Upper lobe of left lung (tissue), 6 donors: ENCODE measurements at regions not wholly inside any gene's neighbourhood (a gene's known extent, or its start where the extent isn't known, plus 50 kb on each side); places are given as distances from the start of the nearest gene placed in this dataset.

Source experiments
- ATAC-seq, 2 donors: fragments of 200-7000 bp; cut with Tn5 transposase; one replicate each; pipeline ENCODE4 v1.9.1; 2022; ENCODE audit warnings: mild to moderate bottlenecking in 2 of 2, moderate library complexity in 2 of 2; ENCODE audit not compliant: low FRiP score in 2 of 2
- DNase-seq, 2 donors: peaks; one replicate each; pipeline ENCODE4 v3.0.0-alpha.2; 2019 to 2020
- H3K27ac ChIP-seq, 4 donors: fragments of 200-600 bp; sonication (generic); one replicate each; pipeline ENCODE4 v1.5.1; 2016 to 2019
- H3K27me3 ChIP-seq, 4 donors: fragments of 200-600 bp; sonication (generic); one replicate each; pipeline ENCODE4 v1.5.1; 2017 to 2019
- H3K36me3 ChIP-seq, 4 donors: fragments of 200-600 bp; sonication (generic); one replicate each; pipeline ENCODE4 v1.5.1; 2016 to 2019
- H3K4me1 ChIP-seq, 4 donors: fragments of 200-600 bp; sonication (generic); one replicate each; pipeline ENCODE4 v1.5.1; 2018 to 2019
- H3K4me3 ChIP-seq, 4 donors: fragments of 200-600 bp; sonication (generic); one replicate each; pipeline ENCODE4 v1.5.1; 2017 to 2019; ENCODE audit warnings: mild to moderate bottlenecking in 2 of 4, moderate library complexity in 1 of 4
- H3K9me3 ChIP-seq, 4 donors: fragments of 200-600 bp; sonication (generic); one replicate each; pipeline ENCODE4 v1.5.1; 2018 to 2019
- EP300 ChIP-seq, 4 donors: sonication (generic); formaldehyde crosslinking; IDR thresholded peaks; one replicate each; pipeline ENCODE4 v1.5.1; 2017; ENCODE audit warnings: antibody characterized with exemption in 4 of 4, control low read depth in 2 of 4
- POLR2A ChIP-seq, 4 donors: fragments of 450-650 bp; IDR thresholded peaks; one replicate each; pipeline ENCODE4 v1.5.1; 2016 to 2017; ENCODE audit warnings: antibody characterized with exemption in 4 of 4, mild to moderate bottlenecking in 2 of 4
- POLR2AphosphoS5 ChIP-seq, 2 donors: sonication (generic); formaldehyde crosslinking; IDR thresholded peaks; one replicate each; pipeline ENCODE4 v1.5.1; 2017; ENCODE audit warnings: antibody characterized with exemption in 2 of 2
- WGBS, 2 donors: methylation state at CpG; one replicate each; pipeline ENCODE4 v1.1.5; 2017 to 2018; 5-methylcytosine and 5-hydroxymethylcytosine counted together
- TF ChIP-seq, protein P1 (sequence below), 6 experiments: fragments of 450-650 bp in 4 of 6; fragments of 200-600 bp in 2 of 6; sonication (generic) in 2 of 6; IDR thresholded peaks; one replicate each; pipeline ENCODE4 v1.5.1; 2016 to 2019; ENCODE audit warnings: antibody characterized with exemption in 6 of 6
- donor health status: DM: no; HTN: no; CAD: no; lungs with moderate emphysema.
- donor health status: DM: no; HTN: yes; CAD: no; lungs with severe emphysema.

GRCh38 chr3:40723083-40723660 is 198.4 kb downstream of the ZNF621 start:
- H3K27ac ChIP-seq: no peak overlapping the region
- H3K4me3 ChIP-seq: no peak overlapping the region
- no peaks in the 10 kb centered on the region for H3K27me3 ChIP-seq
- no peaks in the 10 kb centered on the region for H3K9me3 ChIP-seq
- no peak for DNase-seq
- H3K4me1 ChIP-seq: peaks cover 0 to 4% (median 0%) of the 10 kb centered on the region in 4 donors
- TF ChIP-seq, protein P1, sequence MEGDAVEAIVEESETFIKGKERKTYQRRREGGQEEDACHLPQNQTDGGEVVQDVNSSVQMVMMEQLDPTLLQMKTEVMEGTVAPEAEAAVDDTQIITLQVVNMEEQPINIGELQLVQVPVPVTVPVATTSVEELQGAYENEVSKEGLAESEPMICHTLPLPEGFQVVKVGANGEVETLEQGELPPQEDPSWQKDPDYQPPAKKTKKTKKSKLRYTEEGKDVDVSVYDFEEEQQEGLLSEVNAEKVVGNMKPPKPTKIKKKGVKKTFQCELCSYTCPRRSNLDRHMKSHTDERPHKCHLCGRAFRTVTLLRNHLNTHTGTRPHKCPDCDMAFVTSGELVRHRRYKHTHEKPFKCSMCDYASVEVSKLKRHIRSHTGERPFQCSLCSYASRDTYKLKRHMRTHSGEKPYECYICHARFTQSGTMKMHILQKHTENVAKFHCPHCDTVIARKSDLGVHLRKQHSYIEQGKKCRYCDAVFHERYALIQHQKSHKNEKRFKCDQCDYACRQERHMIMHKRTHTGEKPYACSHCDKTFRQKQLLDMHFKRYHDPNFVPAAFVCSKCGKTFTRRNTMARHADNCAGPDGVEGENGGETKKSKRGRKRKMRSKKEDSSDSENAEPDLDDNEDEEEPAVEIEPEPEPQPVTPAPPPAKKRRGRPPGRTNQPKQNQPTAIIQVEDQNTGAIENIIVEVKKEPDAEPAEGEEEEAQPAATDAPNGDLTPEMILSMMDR (IDR thresholded peaks at IDR 0.05): no peak
- TF ChIP-seq EP300 (IDR thresholded peaks at IDR 0.05) (no peak), POLR2AphosphoS5 (IDR thresholded peaks at IDR 0.05) (no peak), POLR2A (IDR thresholded peaks at IDR 0.05) (no peak)
- ATAC-seq: no peak
- H3K36me3 ChIP-seq: no peaks in the 10 kb centered on the region

GRCh38 chr3:40725031-40725430 is 200.3 kb downstream of the ZNF621 start:
- H3K27me3 ChIP-seq: no peaks in the 10 kb centered on the region
- peaks cover 0 to 4% (median 0%) of the 10 kb centered on the region in 4 donors for H3K9me3 ChIP-seq
- no peaks in the 10 kb centered on the region for H3K36me3 ChIP-seq
- TF ChIP-seq POLR2AphosphoS5 (IDR thresholded peaks at IDR 0.05) (no peak), POLR2A (IDR thresholded peaks at IDR 0.05) (no peak), EP300 (IDR thresholded peaks at IDR 0.05) (no peak)
- TF ChIP-seq, protein P1 (IDR thresholded peaks at IDR 0.05): no peak
- no peak overlapping the region for H3K27ac ChIP-seq
- DNase-seq (no peak), ATAC-seq (no peak)
- H3K4me1 ChIP-seq: no peaks in the 10 kb centered on the region
- H3K4me3 ChIP-seq: no peak overlapping the region

GRCh38 chr3:40731445-40731844 is 206.7 kb downstream of the ZNF621 start:
- ATAC-seq: no peak
- WGBS, 2 donors: 54 to 79% methylated on average over 1 of the region's 1 CpG

GRCh38 chr3:40736943-40737342 is 212.2 kb downstream of the ZNF621 start:
- DNase-seq (no peak), ATAC-seq (no peak)
- Histone ChIP-seq H3K4me3 (no peak overlapping the region), H3K4me1 (peaks cover 0 to 2% (median under 1%) of the 10 kb centered on the region in 4 donors), H3K27ac (no peak overlapping the region), H3K9me3 (no peaks in the 10 kb centered on the region), H3K36me3 (no peaks in the 10 kb centered on the region), H3K27me3 (no peaks in the 10 kb centered on the region)
- WGBS, 2 donors: 83 to 85% methylated on average over 3 of the region's 3 CpGs
- TF ChIP-seq POLR2A (IDR thresholded peaks at IDR 0.05): no peak
- no peak for TF ChIP-seq POLR2AphosphoS5 (IDR thresholded peaks at IDR 0.05)
- no peak for TF ChIP-seq EP300 (IDR thresholded peaks at IDR 0.05)
- TF ChIP-seq, protein P1 (IDR thresholded peaks at IDR 0.05): no peak

More at GRCh38 chr3:40731445-40731844, 206.7 kb downstream of the ZNF621 start:
- Histone ChIP-seq H3K27me3 (no peaks in the 10 kb centered on the region), H3K9me3 (peaks cover 0 to 11% (median 6%) of the 10 kb centered on the region in 4 donors), H3K4me3 (no peak overlapping the region), H3K4me1 (no peaks in the 10 kb centered on the region), H3K36me3 (no peaks in the 10 kb centered on the region), H3K27ac (no peak overlapping the region)
- no peak for DNase-seq
- TF ChIP-seq, protein P1 (IDR thresholded peaks at IDR 0.05): no peak
- TF ChIP-seq EP300 (IDR thresholded peaks at IDR 0.05) (no peak), POLR2A (IDR thresholded peaks at IDR 0.05) (no peak), POLR2AphosphoS5 (IDR thresholded peaks at IDR 0.05) (no peak)

DNA sequence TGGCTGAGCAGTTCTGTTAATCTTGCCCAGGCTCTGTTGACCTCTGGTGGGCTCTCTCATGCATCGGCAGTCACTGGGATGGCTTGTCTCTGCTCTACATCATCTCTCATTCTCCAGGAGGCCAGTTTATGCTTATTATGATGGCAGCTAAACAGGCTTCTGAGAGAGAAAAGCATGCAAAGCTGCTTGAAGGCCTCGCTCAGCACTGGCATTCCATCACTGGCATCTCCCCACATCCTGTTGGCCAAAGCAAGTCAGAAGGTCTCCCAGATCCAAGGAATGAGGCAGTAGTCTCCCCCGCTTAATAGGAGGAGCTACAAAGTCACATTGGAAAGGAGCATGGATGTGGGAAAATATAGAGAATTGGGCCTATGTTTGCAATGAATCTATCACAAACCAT is 212.6 kb downstream of the ZNF621 start:
- DNase-seq (no peak), ATAC-seq (no peak)
- WGBS, 2 donors: 88 to 97% methylated on average over 3 of the region's 3 CpGs
- Histone ChIP-seq H3K9me3 (no peaks in the 10 kb centered on the region), H3K27ac (no peak overlapping the region), H3K27me3 (no peaks in the 10 kb centered on the region), H3K4me3 (no peak overlapping the region), H3K36me3 (no peaks in the 10 kb centered on the region), H3K4me1 (peaks cover 0 to 4% (median 2%) of the 10 kb centered on the region in 4 donors)
- TF ChIP-seq, protein P1 (IDR thresholded peaks at IDR 0.05): no peak
- no peak for TF ChIP-seq EP300 (IDR thresholded peaks at IDR 0.05)
- no peak for TF ChIP-seq POLR2A (IDR thresholded peaks at IDR 0.05)
- no peak for TF ChIP-seq POLR2AphosphoS5 (IDR thresholded peaks at IDR 0.05)
